ENCODE measurements at regions not wholly inside any gene's neighbourhood (a gene's known extent, or its start where the extent isn't known, plus 50 kb on each side); places are given as distances from the start of the nearest gene placed in this dataset.

GRCh38 chr11:45554230-45554967 is 111.0 kb downstream of the CHST1 start:
- no peak for DNase-seq (ENCODE audit: low read depth in 2 of 2)

GRCh38 chr11:45553383-45553936 is 112.0 kb downstream of the CHST1 start:
- no peak for DNase-seq (ENCODE audit: low read depth in 2 of 2)

GRCh38 chr11:45551191-45551713 is 114.2 kb downstream of the CHST1 start:
- no peak for DNase-seq (ENCODE audit: low read depth in 2 of 2)

GRCh38 chr11:45549257-45549656 is 116.2 kb downstream of the CHST1 start:
- DNase-seq (ENCODE audit: low read depth in 2 of 2) = no peak

GRCh38 chr11:45546366-45546765 is 119.1 kb downstream of the CHST1 start:
- no peak for DNase-seq (ENCODE audit: low read depth in 2 of 2)

GRCh38 chr11:45544826-45545225 is 120.6 kb downstream of the CHST1 start:
- no peak for DNase-seq (ENCODE audit: low read depth in 2 of 2)

- DNase-seq (ENCODE audit: low read depth in 2 of 2) = no peak
Measured at GRCh38 chr11:45543808-45544422, 121.5 kb downstream of the CHST1 start.

- DNase-seq (ENCODE audit: low read depth in 2 of 2) = no peak
Measured at GRCh38 chr11:45543081-45543480, 122.3 kb downstream of the CHST1 start.

GRCh38 chr11:45541693-45542434 is 123.6 kb downstream of the CHST1 start:
- no peak for DNase-seq (ENCODE audit: low read depth in 2 of 2)

- DNase-seq (ENCODE audit: low read depth in 2 of 2) = no peak
Measured at GRCh38 chr11:45538939-45539338, 126.5 kb downstream of the CHST1 start.

- no peak for DNase-seq (ENCODE audit: low read depth in 2 of 2)
Measured at GRCh38 chr11:45538363-45538762, 127.1 kb downstream of the CHST1 start.

GRCh38 chr11:45537614-45538013 is 127.8 kb downstream of the CHST1 start:
- no peak for DNase-seq (ENCODE audit: low read depth in 2 of 2)

- DNase-seq (ENCODE audit: low read depth in 2 of 2) = no peak
Measured at GRCh38 chr11:45535033-45535432, 130.4 kb downstream of the CHST1 start.

- no peak for DNase-seq (ENCODE audit: low read depth in 2 of 2)
Measured at GRCh38 chr11:45534132-45534531, 131.3 kb downstream of the CHST1 start.

GRCh38 chr11:45532546-45532945 is 132.9 kb downstream of the CHST1 start:
- DNase-seq (ENCODE audit: low read depth in 2 of 2) = no peak

GRCh38 chr11:45530776-45531175 is 134.6 kb downstream of the CHST1 start:
- DNase-seq (ENCODE audit: low read depth in 2 of 2) = no peak

GRCh38 chr11:45530111-45530510 is 135.3 kb downstream of the CHST1 start:
- no peak for DNase-seq (ENCODE audit: low read depth in 2 of 2)

GRCh38 chr11:45528435-45528834 is 137.0 kb downstream of the CHST1 start:
- DNase-seq (ENCODE audit: low read depth in 2 of 2) = no peak

GRCh38 chr11:45527898-45528297 is 137.5 kb downstream of the CHST1 start:
- no peak for DNase-seq (ENCODE audit: low read depth in 2 of 2)

GRCh38 chr11:45525393-45525792 is 140.0 kb downstream of the CHST1 start:
- DNase-seq (ENCODE audit: low read depth in 2 of 2) = no peak

- no peak for DNase-seq (ENCODE audit: low read depth in 2 of 2)
Measured at GRCh38 chr11:45523760-45524159, 141.7 kb downstream of the CHST1 start.

GRCh38 chr11:45518833-45519535 is 146.4 kb downstream of the CHST1 start:
- DNase-seq (ENCODE audit: low read depth in 2 of 2) = no peak
